CD4-positive, alpha-beta T cell treated with Interferon gamma for 1 hour (primary cell): ENCODE measurements at regions not wholly inside any gene's neighbourhood (a gene's known extent, or its start where the extent isn't known, plus 50 kb on each side); places are given as distances from the start of the nearest gene placed in this dataset.

Experiments
- DNase-seq: peaks from one replicate; pipeline ENCODE4 v3.0.0-alpha.2; 2020

- no peak for DNase-seq
These were observed 58.7 kb upstream of the GZMB start for GRCh38 chr14:24692382-24693352.

- no peak for DNase-seq
These were observed 56.5 kb upstream of the GZMB start for GRCh38 chr14:24690492-24690891.

GRCh38 chr14:24688030-24688658 is 54.2 kb upstream of the GZMB start:
- no peak for DNase-seq
